ENCODE measurements at regions not wholly inside any gene's neighbourhood (a gene's known extent, or its start where the extent isn't known, plus 50 kb on each side); places are given as distances from the start of the nearest gene placed in this dataset.

DNA sequence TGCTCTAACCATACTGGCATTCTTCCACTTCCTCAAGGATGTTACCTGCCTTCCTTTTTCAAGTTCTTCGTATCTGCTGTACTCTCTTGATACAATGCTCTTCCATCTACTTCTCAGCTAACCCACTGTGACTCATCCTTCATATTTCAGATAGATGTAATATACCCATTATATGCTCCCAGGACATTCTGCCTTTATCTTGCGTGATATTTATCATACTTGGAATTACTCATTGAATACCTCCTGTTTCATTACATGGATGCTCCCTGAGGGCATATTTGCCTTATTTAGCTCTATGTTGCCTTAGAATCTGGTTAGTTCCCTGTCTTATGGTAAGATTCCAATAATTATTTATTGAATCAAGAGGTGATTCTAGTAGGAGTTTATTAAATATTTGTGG, 706.4 kb downstream of the SORCS3 start:
- TF ChIP-seq POLR2AphosphoS5 (IDR thresholded peaks at IDR 0.05; ENCODE audit: insufficient read depth, low read depth, low read length) (no peak), EZH2 (IDR thresholded peaks at IDR 0.05; ENCODE audit: borderline replicate concordance, low read depth, low read length, severe bottlenecking) (no peak), FOS (IDR thresholded peaks at IDR 0.05; ENCODE audit: borderline replicate concordance, insufficient read depth, low read length) (no peak), JUN (IDR thresholded peaks at IDR 0.05; ENCODE audit: borderline replicate concordance, insufficient read depth, insufficient read length, low read depth) (no peak), POLR2A (IDR thresholded peaks at IDR 0.05; ENCODE audit: low read depth, low read length) (no peak), GATA2 (IDR thresholded peaks at IDR 0.05; ENCODE audit: insufficient read depth, insufficient read length, low read depth, low read length) (no peak), MYC (IDR thresholded peaks at IDR 0.05; ENCODE audit: low read depth, low read length) (no peak)
- TF ChIP-seq, protein P1, sequence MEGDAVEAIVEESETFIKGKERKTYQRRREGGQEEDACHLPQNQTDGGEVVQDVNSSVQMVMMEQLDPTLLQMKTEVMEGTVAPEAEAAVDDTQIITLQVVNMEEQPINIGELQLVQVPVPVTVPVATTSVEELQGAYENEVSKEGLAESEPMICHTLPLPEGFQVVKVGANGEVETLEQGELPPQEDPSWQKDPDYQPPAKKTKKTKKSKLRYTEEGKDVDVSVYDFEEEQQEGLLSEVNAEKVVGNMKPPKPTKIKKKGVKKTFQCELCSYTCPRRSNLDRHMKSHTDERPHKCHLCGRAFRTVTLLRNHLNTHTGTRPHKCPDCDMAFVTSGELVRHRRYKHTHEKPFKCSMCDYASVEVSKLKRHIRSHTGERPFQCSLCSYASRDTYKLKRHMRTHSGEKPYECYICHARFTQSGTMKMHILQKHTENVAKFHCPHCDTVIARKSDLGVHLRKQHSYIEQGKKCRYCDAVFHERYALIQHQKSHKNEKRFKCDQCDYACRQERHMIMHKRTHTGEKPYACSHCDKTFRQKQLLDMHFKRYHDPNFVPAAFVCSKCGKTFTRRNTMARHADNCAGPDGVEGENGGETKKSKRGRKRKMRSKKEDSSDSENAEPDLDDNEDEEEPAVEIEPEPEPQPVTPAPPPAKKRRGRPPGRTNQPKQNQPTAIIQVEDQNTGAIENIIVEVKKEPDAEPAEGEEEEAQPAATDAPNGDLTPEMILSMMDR (IDR thresholded peaks at IDR 0.05; ENCODE audit: extremely low read depth in 1 of 2, insufficient read depth in 1 of 2, low read depth in 1 of 2, low read length in 2 of 2), result no peak
- TF ChIP-seq, protein P2, sequence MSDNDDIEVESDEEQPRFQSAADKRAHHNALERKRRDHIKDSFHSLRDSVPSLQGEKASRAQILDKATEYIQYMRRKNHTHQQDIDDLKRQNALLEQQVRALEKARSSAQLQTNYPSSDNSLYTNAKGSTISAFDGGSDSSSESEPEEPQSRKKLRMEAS (IDR thresholded peaks at IDR 0.05; ENCODE audit: insufficient read depth, insufficient read length), result no peak
- POLR2A ChIA-PET, result no interaction called here
- Histone ChIP-seq H3K4me1 (ENCODE audit: control insufficient read depth, extremely low read depth, insufficient read depth, low read length) (no peaks in the 10 kb centered on the region), H3K9me3 (replicated peaks; ENCODE audit: control insufficient read depth, insufficient read depth, low read length) (peaks cover 3% of the 10 kb centered on the region), H2AFZ (ENCODE audit: low read depth, low read length) (no peak overlapping the region), H3K4me3 (replicated peaks in 1 of 3; ENCODE audit: insufficient read depth in 1 of 3, low read depth in 1 of 3, low read length in 3 of 3) (no peak overlapping the region), H3K27ac (ENCODE audit: insufficient read depth, low read depth, low read length) (no peak overlapping the region), H3K79me2 (ENCODE audit: control insufficient read depth, insufficient read depth, low read length) (no peaks in the 10 kb centered on the region), H3K27me3 (ENCODE audit: control insufficient read depth in 2 of 2, insufficient read depth in 2 of 2, low read length in 2 of 2) (no peaks in the 10 kb centered on the region), H3K9ac (replicated peaks; ENCODE audit: extremely low read depth, insufficient read depth, low read length) (no peak overlapping the region), H3K36me3 (ENCODE audit: control insufficient read depth in 2 of 2, extremely low read depth in 1 of 2, insufficient read depth in 2 of 2, low read length in 2 of 2) (no peaks in the 10 kb centered on the region), H3K9me1 (replicated peaks; ENCODE audit: control insufficient read depth, extremely low read depth, insufficient read depth, low read length) (no peaks in the 10 kb centered on the region), H3K4me2 (ENCODE audit: insufficient read depth, low read length) (no peak overlapping the region), H4K20me1 (replicated peaks; ENCODE audit: control insufficient read depth, extremely low read depth, insufficient read depth, low read length) (no peaks in the 10 kb centered on the region)
- no TSS peak for BruUV-seq (replicated peaks)
- DNase-seq (ENCODE audit: low read depth, low spot score) (no peak), FAIRE-seq (no peak)
- intact Hi-C loops (cut with micrococcal nuclease), result no loop called here
- CTCF ChIA-PET, result no interaction called here
- dilution Hi-C loops (cut with MboI; ENCODE audit: extremely low pct_ligation_motif_present, low sequenced_read_pairs), result no loop called here

All from endothelial cell of umbilical vein (primary cell).